LNCAP (cell line): ENCODE measurements at regions not wholly inside any gene's neighbourhood (a gene's known extent, or its start where the extent isn't known, plus 50 kb on each side); places are given as distances from the start of the nearest gene placed in this dataset.

Experiments used
- TF ChIP-seq, protein P1 (sequence below): fragments of 450-650 bp; IDR thresholded peaks from 2 replicates; pipeline ENCODE4 v1.5.1; 2017; ENCODE audit warnings: mild to moderate bottlenecking

DNA sequence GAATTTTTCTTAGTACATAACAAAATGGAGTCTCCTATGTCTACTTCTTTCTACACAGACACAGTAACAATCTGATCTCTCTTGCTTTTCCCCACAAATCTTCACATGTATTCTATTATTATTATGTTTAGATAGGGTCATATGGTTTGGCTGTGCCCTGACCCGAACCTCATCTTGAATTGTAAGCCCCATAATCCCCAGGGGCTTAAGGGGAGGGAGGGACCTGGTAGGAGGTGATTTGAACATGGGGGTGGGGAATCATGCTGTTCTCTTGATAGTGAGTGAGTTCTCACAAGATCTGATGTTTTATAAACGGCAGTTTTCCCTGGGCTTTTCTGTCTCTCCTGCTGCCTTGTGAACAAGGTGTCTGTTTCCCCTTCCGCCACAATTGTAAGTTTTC lies 86.7 kb upstream of the SELENOK start:
- TF ChIP-seq, protein P1, sequence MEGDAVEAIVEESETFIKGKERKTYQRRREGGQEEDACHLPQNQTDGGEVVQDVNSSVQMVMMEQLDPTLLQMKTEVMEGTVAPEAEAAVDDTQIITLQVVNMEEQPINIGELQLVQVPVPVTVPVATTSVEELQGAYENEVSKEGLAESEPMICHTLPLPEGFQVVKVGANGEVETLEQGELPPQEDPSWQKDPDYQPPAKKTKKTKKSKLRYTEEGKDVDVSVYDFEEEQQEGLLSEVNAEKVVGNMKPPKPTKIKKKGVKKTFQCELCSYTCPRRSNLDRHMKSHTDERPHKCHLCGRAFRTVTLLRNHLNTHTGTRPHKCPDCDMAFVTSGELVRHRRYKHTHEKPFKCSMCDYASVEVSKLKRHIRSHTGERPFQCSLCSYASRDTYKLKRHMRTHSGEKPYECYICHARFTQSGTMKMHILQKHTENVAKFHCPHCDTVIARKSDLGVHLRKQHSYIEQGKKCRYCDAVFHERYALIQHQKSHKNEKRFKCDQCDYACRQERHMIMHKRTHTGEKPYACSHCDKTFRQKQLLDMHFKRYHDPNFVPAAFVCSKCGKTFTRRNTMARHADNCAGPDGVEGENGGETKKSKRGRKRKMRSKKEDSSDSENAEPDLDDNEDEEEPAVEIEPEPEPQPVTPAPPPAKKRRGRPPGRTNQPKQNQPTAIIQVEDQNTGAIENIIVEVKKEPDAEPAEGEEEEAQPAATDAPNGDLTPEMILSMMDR = no peak

DNA sequence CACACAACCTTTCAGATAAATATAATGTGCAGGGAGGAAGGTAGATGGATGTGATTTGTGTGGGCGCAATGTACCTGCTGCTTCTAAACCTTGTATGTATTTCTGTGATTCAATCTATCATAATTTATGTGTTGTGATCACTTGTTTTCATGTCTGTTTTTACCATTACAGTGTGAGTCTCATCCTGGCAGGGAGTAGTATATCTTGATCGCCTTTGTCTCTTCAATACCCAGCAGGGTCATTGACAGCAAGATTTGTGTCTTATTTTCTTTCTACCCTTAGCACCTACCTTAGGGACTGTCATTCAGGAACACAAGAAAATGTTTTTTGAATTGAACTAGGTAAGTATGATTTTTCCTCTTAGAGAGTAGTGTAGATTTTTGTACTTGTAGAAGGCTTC lies 83.7 kb upstream of the SELENOK start:
- TF ChIP-seq, protein P1 = no peak

DNA sequence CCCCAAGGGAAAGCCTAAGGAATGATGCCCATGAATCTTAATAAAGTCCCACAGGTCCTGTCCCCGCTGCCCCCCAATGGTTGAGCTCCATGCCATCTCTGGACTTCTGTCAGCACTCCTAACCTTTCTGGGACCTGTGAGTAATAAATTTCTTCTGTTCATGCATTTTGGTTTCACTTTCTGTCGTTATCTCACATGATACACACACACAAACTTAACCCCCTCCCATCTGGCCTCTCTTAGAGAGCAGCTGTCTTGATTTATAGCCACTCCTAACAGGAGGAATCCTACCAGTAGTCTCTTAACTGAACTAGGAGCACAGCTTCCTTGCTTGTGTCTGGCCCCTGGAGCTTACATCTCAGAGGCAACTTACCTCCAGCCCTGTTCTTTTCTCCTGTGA lies 82.7 kb upstream of the SELENOK start:
- TF ChIP-seq, protein P1 = no peak

DNA sequence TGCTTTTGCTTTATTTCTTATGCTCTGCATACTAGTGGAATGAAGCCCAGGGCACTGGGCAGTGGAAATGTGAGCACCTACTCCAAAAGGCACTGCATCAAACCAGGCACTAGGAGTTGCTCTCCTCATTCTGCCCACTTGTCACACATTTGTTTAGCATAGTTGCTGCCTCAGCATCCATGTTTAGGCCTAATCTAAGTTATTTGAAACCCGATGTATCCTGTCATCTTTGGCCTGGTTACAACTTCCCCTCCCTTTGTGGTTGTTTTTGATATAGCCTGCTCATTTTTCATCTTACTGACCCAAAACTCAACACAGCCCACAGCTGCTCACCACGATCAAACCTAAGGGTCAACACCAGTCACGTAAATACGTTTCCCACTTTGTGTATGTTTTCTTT lies 82.2 kb upstream of the SELENOK start:
- TF ChIP-seq, protein P1 = no peak

DNA sequence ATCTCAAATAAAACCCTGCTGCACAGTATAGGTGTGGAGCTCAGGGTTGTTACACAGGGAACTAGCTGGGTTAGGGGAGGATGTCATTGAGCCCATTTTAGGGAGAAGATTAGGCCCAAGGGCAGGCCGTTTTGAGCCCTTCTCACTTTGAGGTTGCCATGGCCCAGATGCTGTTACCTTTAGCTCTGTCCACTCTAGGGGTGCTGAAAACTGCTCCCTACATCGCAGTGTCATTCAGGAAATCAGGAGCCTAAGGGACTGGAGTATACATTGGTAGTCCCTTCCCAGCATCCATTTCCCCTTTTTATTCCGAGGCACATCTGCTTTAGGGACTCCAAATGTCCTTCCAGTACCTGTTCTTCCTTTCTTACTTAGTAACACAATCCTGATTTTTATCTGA lies 79.0 kb upstream of the SELENOK start:
- TF ChIP-seq, protein P1 = no peak

DNA sequence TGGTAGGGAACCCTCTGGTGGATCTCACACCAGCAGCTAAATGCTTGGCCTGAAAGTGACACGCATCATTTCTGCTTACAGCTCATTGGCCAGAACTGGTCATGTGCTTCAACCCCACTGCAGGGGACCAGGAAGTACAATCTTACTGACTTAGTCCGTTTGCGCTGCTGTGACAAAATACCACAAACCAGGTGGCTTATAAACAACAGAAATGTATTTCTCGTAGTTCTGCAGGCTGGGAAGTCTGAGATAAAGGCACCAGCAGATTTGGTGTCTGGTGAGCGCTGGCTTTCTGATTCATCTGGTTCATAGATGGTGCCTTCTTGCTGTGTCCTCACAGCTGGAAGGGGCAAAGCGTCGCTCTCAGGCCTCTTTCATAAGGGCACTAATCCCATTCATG lies 77.4 kb upstream of the SELENOK start:
- TF ChIP-seq, protein P1 = no peak

DNA sequence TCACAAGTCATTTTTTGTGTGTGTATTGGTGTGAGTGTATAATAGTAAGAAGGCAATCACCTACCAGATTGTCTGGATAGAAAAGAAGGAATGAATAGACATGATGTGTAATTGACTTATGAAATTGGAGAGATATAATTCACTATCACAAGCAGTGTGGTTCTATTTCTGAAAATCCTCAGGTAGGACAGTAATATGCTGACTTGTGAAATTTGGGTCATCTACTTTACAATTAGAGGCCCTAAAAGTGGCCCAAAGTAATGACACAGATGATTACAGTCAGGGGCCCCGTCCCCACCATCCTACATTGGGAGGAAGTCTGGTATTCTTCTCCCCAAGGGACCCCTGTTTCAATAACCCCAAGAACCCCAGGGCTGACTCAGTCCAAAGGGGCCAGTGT lies 73.6 kb upstream of the SELENOK start:
- TF ChIP-seq, protein P1 = no peak

DNA sequence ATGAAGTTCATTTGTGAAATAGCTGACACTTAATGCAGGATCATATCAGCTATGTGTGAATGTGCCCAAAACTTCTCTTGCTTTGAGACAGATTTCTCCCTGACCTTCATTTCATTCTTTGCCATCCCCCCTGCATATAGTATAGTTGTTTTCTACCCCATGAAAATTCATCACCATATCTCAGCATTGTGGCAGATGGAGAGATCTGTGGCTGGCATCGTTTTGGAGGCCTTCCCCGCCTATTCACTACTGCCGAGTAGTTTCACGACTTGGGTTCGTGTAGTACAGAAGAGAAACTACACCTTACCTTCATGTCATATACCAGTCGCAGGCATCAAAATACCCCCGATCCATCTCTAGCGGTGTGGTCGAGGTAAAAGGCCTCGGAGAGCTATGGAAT lies 66.2 kb upstream of the SELENOK start:
- TF ChIP-seq, protein P1 = no peak
